Jurkat, Clone E6-1 (cell line): ENCODE measurements at regions not wholly inside any gene's neighbourhood (a gene's known extent, or its start where the extent isn't known, plus 50 kb on each side); places are given as distances from the start of the nearest gene placed in this dataset.

ENCODE experiments used
- DNase-seq: peaks from one replicate; pipeline ENCODE4 v3.0.0-alpha.2; 2011; ENCODE audit warnings: low read depth, low spot score
- H3K4me3 ChIP-seq: 2 replicates; pipeline ENCODE4 v1.5.1; 2011; ENCODE audit warnings: mild to moderate bottlenecking, low read length, control low read depth, moderate library complexity

GRCh38 chr19:30144242-30144758 is 202.3 kb downstream of the URI1 start:
- H3K4me3 ChIP-seq: no peak overlapping the region
- no peak for DNase-seq

- no peak overlapping the region for H3K4me3 ChIP-seq
- DNase-seq: no peak
Measured at GRCh38 chr19:30144802-30145201, 202.8 kb downstream of the URI1 start.

GRCh38 chr19:30145467-30145866 is 203.4 kb downstream of the URI1 start:
- H3K4me3 ChIP-seq: no peak overlapping the region
- DNase-seq: no peak

GRCh38 chr19:30146346-30146745 is 204.3 kb downstream of the URI1 start:
- no peak overlapping the region for H3K4me3 ChIP-seq

GRCh38 chr19:30148039-30148790 is 206.2 kb downstream of the URI1 start:
- DNase-seq: no peak
- no peak overlapping the region for H3K4me3 ChIP-seq

More at GRCh38 chr19:30146346-30146745, 204.3 kb downstream of the URI1 start:
- no peak for DNase-seq

- DNase-seq: no peak
- H3K4me3 ChIP-seq: no peak overlapping the region
Measured at GRCh38 chr19:30148803-30149202, 206.8 kb downstream of the URI1 start.

GRCh38 chr19:30149300-30149699 is 207.3 kb downstream of the URI1 start:
- H3K4me3 ChIP-seq: no peak overlapping the region
- DNase-seq: no peak

- DNase-seq: no peak
Measured at GRCh38 chr19:30150626-30151025, 208.6 kb downstream of the URI1 start.

GRCh38 chr19:30151081-30151480 is 209.0 kb downstream of the URI1 start:
- DNase-seq: no peak
- H3K4me3 ChIP-seq: no peak overlapping the region

More at GRCh38 chr19:30150626-30151025, 208.6 kb downstream of the URI1 start:
- no peak overlapping the region for H3K4me3 ChIP-seq

GRCh38 chr19:30152510-30153291 is 210.7 kb downstream of the URI1 start:
- DNase-seq: no peak
- no peak overlapping the region for H3K4me3 ChIP-seq

- DNase-seq: no peak
- H3K4me3 ChIP-seq: no peak overlapping the region
Measured at GRCh38 chr19:30153326-30154210, 211.5 kb downstream of the URI1 start.

GRCh38 chr19:30154410-30154809 is 212.4 kb downstream of the URI1 start:
- no peak for DNase-seq
- H3K4me3 ChIP-seq: no peak overlapping the region

GRCh38 chr19:30155381-30156200 is 213.6 kb downstream of the URI1 start:
- DNase-seq: no peak

GRCh38 chr19:30156646-30157045 is 214.6 kb downstream of the URI1 start:
- no peak overlapping the region for H3K4me3 ChIP-seq
- no peak for DNase-seq

More at GRCh38 chr19:30155381-30156200, 213.6 kb downstream of the URI1 start:
- no peak overlapping the region for H3K4me3 ChIP-seq

- DNase-seq: no peak
- H3K4me3 ChIP-seq: no peak overlapping the region
Measured at GRCh38 chr19:30158067-30158892, 213.9 kb upstream of the ZNF536 start.

- no peak for DNase-seq
- no peak overlapping the region for H3K4me3 ChIP-seq
Measured at GRCh38 chr19:30158893-30159245, 213.3 kb upstream of the ZNF536 start.

- DNase-seq: no peak
- H3K4me3 ChIP-seq: no peak overlapping the region
Measured at GRCh38 chr19:30159636-30160035, 212.5 kb upstream of the ZNF536 start.

GRCh38 chr19:30160426-30160825 is 211.8 kb upstream of the ZNF536 start:
- DNase-seq: no peak
- no peak overlapping the region for H3K4me3 ChIP-seq
